LNCaP clone FGC (cell line): ENCODE measurements at regions not wholly inside any gene's neighbourhood (a gene's known extent, or its start where the extent isn't known, plus 50 kb on each side); places are given as distances from the start of the nearest gene placed in this dataset.

Experiments
- DNase-seq: peaks from one replicate; pipeline ENCODE4 v3.0.0-alpha.2; 2011; ENCODE audit warnings: low read depth
- H3K4me3 ChIP-seq: 2 replicates; pipeline ENCODE4 v1.5.1; 2011; ENCODE audit warnings: mild to moderate bottlenecking, low read depth, low read length, control low read depth
- TF ChIP-seq, protein P1 (sequence below): IDR thresholded peaks from 2 replicates; pipeline ENCODE4 v1.5.1; 2012; ENCODE audit warnings: mild to moderate bottlenecking; ENCODE audit not compliant: control insufficient read depth, insufficient read depth; ENCODE audit errors: extremely low read depth

- H3K4me3 ChIP-seq = no peak overlapping the region
- TF ChIP-seq, protein P1, sequence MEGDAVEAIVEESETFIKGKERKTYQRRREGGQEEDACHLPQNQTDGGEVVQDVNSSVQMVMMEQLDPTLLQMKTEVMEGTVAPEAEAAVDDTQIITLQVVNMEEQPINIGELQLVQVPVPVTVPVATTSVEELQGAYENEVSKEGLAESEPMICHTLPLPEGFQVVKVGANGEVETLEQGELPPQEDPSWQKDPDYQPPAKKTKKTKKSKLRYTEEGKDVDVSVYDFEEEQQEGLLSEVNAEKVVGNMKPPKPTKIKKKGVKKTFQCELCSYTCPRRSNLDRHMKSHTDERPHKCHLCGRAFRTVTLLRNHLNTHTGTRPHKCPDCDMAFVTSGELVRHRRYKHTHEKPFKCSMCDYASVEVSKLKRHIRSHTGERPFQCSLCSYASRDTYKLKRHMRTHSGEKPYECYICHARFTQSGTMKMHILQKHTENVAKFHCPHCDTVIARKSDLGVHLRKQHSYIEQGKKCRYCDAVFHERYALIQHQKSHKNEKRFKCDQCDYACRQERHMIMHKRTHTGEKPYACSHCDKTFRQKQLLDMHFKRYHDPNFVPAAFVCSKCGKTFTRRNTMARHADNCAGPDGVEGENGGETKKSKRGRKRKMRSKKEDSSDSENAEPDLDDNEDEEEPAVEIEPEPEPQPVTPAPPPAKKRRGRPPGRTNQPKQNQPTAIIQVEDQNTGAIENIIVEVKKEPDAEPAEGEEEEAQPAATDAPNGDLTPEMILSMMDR = no peak
- DNase-seq = no peak
Observed at GRCh38 chr11:115078461-115079438, 400.4 kb downstream of the NXPE2 start.

- DNase-seq = no peak
- TF ChIP-seq, protein P1 = no peak
- no peak overlapping the region for H3K4me3 ChIP-seq
Observed at GRCh38 chr11:115080923-115081680, 402.8 kb downstream of the NXPE2 start.

- DNase-seq = no peak
- TF ChIP-seq, protein P1 = no peak
- H3K4me3 ChIP-seq = no peak overlapping the region
Observed at GRCh38 chr11:115081972-115082371, 403.6 kb downstream of the NXPE2 start.

DNA sequence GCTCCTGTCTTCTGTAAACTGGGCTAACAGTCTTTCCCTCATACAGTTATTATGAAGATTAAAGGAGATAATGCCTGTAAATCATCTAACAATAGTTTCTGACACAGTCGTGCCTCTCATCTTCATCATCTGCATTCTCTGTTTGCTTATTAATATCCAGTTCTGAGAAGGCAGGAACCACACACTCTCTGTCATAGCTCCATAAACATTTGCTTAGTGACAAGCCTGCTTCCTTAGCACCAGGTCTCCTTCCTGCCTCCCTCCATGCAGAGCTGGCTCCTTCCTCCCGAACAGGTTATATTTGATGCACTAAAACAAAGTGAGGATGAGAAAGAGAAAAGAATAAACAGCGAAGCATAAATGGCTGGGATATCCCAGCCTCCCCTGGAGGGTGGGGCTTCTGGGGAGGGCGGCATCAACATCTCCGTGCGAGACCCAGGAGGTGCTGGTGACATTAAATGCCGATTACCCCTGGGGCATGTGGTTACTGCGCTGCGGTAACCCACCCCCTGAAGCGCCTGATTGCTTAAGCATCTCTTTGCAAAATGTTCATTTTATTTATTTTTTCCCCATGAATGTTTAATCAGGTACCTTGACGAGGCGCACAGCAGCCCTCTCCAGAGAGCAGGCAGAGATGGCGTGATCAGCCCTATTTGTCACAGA lies 404.9 kb downstream of the NXPE2 start:
- TF ChIP-seq, protein P1 = no peak
- no peak for DNase-seq

GRCh38 chr11:115084231-115084630 lies 405.9 kb downstream of the NXPE2 start:
- no peak overlapping the region for H3K4me3 ChIP-seq
- TF ChIP-seq, protein P1 = no peak
- no peak for DNase-seq

More for the DNA sequence above, 404.9 kb downstream of the NXPE2 start:
- H3K4me3 ChIP-seq = no peak overlapping the region

DNA sequence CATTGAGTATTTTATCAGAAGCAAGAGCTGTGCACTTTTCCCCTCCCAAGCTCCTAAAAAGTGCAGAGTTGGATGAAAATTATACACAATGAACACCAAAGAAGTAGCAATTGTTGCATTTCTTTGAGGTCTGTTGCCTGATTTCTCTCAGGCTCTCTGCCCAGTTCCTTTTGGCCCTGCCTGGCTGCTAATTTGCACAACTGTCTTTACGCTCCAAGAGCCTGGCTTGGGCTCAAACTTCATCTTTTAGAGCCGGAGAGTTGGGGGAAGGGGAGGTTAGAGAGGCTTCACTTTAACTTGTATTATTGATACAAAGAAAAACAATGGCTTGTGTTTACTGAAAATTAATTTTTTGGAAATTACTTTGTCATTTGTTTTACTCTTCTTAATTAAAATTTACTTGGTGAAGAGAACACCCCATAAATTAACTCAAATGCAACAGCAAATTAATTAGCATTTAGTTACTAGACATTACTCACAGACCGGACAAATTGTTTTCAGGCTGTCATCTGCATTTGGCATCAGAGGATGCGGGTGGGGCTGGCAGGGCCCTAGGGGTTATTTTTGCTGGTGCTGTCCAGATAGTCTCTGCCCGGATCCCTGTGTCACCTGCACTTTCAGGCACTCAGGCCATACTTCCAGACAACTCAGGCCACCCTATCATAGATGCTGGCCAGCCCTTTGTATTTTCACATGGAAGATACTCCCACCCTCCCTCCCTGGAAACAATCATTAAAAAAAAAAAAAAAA lies 407.3 kb downstream of the NXPE2 start:
- DNase-seq = no peak
- TF ChIP-seq, protein P1 = no peak
- no peak overlapping the region for H3K4me3 ChIP-seq
